ENCODE measurements at regions not wholly inside any gene's neighbourhood (a gene's known extent, or its start where the extent isn't known, plus 50 kb on each side); places are given as distances from the start of the nearest gene placed in this dataset.

- peak; percentile 76 to 78 for TF ChIP-seq RAD21 (IDR thresholded peaks at IDR 0.05 in 1 of 2, conservative IDR thresholded peaks at IDR 0.05 in 1 of 2; ENCODE audit: low read depth in 2 of 2, low read length in 2 of 2)
Measured at GRCh38 chr18:38047820-38048219, 482.2 kb upstream of the CELF4 start (continued).

Measured in H1 (cell line).